Gastroesophageal sphincter (tissue), 3 donors: ENCODE measurements at regions not wholly inside any gene's neighbourhood (a gene's known extent, or its start where the extent isn't known, plus 50 kb on each side); places are given as distances from the start of the nearest gene placed in this dataset.

ENCODE experiments used
- EP300 ChIP-seq: sonication (generic); formaldehyde crosslinking; IDR thresholded peaks from one replicate; pipeline ENCODE4 v1.6.1; 2017; ENCODE audit warnings: antibody characterized with exemption, mild to moderate bottlenecking
- POLR2A ChIP-seq, 2 donors: fragments of 450-650 bp; IDR thresholded peaks; one replicate each; pipeline ENCODE4 v1.6.1; 2017; ENCODE audit warnings: antibody characterized with exemption in 2 of 2, mild to moderate bottlenecking in 2 of 2, moderate library complexity in 1 of 2
- POLR2AphosphoS5 ChIP-seq: sonication (generic); formaldehyde crosslinking; IDR thresholded peaks from one replicate; pipeline ENCODE4 v1.6.1; 2017; ENCODE audit warnings: antibody characterized with exemption
- TF ChIP-seq, protein P1 (sequence below), 4 experiments: fragments of 200-600 bp in 2 of 4; fragments of 450-650 bp in 2 of 4; sonication (generic) in 1 of 4; IDR thresholded peaks; one replicate each; pipeline ENCODE4 v1.5.1; 2017 to 2019; ENCODE audit warnings: antibody characterized with exemption in 4 of 4, mild to moderate bottlenecking in 2 of 4, moderate library complexity in 2 of 4

DNA sequence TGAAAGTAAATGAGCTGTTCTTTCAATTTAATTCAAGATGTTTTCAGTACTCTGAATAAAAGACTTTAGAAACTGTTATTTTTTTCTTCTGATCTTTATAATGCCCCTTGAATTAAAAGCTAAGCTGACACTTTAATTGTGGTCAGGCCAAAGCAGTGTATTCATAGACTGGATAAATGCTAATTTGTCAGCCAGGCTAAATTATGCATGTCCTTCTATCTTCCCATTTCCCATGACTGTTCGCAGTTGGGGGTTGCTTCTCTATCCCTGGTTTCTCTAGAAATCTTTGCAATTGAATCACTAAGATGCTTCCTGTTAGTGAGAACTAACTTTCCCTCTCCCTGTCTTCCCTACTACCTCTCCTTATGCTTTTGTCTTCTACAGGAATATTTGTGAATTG, 396.2 kb downstream of the RFPL4B start:
- TF ChIP-seq, protein P1, sequence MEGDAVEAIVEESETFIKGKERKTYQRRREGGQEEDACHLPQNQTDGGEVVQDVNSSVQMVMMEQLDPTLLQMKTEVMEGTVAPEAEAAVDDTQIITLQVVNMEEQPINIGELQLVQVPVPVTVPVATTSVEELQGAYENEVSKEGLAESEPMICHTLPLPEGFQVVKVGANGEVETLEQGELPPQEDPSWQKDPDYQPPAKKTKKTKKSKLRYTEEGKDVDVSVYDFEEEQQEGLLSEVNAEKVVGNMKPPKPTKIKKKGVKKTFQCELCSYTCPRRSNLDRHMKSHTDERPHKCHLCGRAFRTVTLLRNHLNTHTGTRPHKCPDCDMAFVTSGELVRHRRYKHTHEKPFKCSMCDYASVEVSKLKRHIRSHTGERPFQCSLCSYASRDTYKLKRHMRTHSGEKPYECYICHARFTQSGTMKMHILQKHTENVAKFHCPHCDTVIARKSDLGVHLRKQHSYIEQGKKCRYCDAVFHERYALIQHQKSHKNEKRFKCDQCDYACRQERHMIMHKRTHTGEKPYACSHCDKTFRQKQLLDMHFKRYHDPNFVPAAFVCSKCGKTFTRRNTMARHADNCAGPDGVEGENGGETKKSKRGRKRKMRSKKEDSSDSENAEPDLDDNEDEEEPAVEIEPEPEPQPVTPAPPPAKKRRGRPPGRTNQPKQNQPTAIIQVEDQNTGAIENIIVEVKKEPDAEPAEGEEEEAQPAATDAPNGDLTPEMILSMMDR (IDR thresholded peaks at IDR 0.05): no peak
- no peak for TF ChIP-seq POLR2A (IDR thresholded peaks at IDR 0.05)
- no peak for TF ChIP-seq EP300
- TF ChIP-seq POLR2AphosphoS5: no peak
